MM.1S (cell line): ENCODE measurements at regions not wholly inside any gene's neighbourhood (a gene's known extent, or its start where the extent isn't known, plus 50 kb on each side); places are given as distances from the start of the nearest gene placed in this dataset.

Experiments
- DNase-seq: peaks from one replicate; pipeline ENCODE4 v3.0.0-alpha.2; 2015
- H2AFZ ChIP-seq: fragments of 300-600 bp; sonication (generic); 2 replicates; pipeline ENCODE4 v1.6.0; 2016; ENCODE audit warnings: antibody characterized with exemption, low read length
- H3F3A ChIP-seq: fragments of 300-600 bp; sonication (generic); 2 replicates; pipeline ENCODE4 v1.6.1; 2016; ENCODE audit warnings: mild to moderate bottlenecking, antibody characterized with exemption, low read length, moderate library complexity, mixed read lengths; ENCODE audit not compliant: insufficient read depth
- H3K27ac ChIP-seq: fragments of 300-600 bp; sonication (generic); 2 replicates; pipeline ENCODE4 v1.5.1; 2016; ENCODE audit warnings: mild to moderate bottlenecking, low read length
- H3K27me3 ChIP-seq: fragments of 300-600 bp; sonication (generic); replicated peaks from 2 replicates; pipeline ENCODE4 v1.6.0; 2016; ENCODE audit warnings: low read length; ENCODE audit not compliant: insufficient read depth
- H3K36me3 ChIP-seq: fragments of 300-600 bp; sonication (generic); replicated peaks from 2 replicates; pipeline ENCODE4 v1.6.1; 2016; ENCODE audit warnings: mild to moderate bottlenecking, low read length, mixed read lengths; ENCODE audit not compliant: insufficient read depth
- H3K4me1 ChIP-seq: fragments of 300-600 bp; sonication (generic); 2 replicates; pipeline ENCODE4 v1.6.1; 2016; ENCODE audit warnings: low read length, mixed read lengths
- H3K4me2 ChIP-seq: fragments of 300-600 bp; sonication (generic); 2 replicates; pipeline ENCODE4 v1.6.0; 2016; ENCODE audit warnings: low read depth, low read length
- H3K4me3 ChIP-seq: fragments of 300-600 bp; sonication (generic); 2 replicates; pipeline ENCODE4 v1.5.1; 2016; ENCODE audit warnings: low read length, mixed read lengths
- H3K79me2 ChIP-seq: fragments of 300-600 bp; sonication (generic); 2 replicates; pipeline ENCODE4 v1.6.1; 2016; ENCODE audit warnings: mixed run types, low read length, mixed read lengths
- H3K9ac ChIP-seq: fragments of 300-600 bp; sonication (generic); 2 replicates; pipeline ENCODE4 v1.6.1; 2016; ENCODE audit warnings: low read length, mixed read lengths
- H3K9me2 ChIP-seq: fragments of 300-600 bp; sonication (generic); replicated peaks from 2 replicates; pipeline ENCODE4 v1.6.1; 2016; ENCODE audit warnings: mild to moderate bottlenecking, low read length, mixed read lengths; ENCODE audit not compliant: insufficient read depth
- H3K9me3 ChIP-seq: fragments of 300-600 bp; sonication (generic); replicated peaks from 2 replicates; pipeline ENCODE4 v1.6.1; 2016; ENCODE audit warnings: mild to moderate bottlenecking, low read length, mixed read lengths; ENCODE audit not compliant: insufficient read depth
- H4K20me1 ChIP-seq: fragments of 300-600 bp; sonication (generic); 2 replicates; pipeline ENCODE4 v1.6.1; 2016; ENCODE audit warnings: mild to moderate bottlenecking, low read length, moderate library complexity, mixed read lengths; ENCODE audit not compliant: insufficient read depth
- CTCF ChIP-seq: fragments of 300-600 bp; sonication (generic); IDR thresholded peaks from 2 replicates; pipeline ENCODE4 v1.5.1; 2016; ENCODE audit warnings: antibody characterized with exemption, low read length, mixed read lengths
- EZH2 ChIP-seq: fragments of 300-600 bp; sonication (generic); optimal IDR thresholded peaks from 2 replicates; pipeline ENCODE3; 2017; ENCODE audit warnings: low read depth, mild to moderate bottlenecking, antibody characterized with exemption, low read length, mixed read lengths
- EZH2phosphoT487 ChIP-seq: fragments of 300-600 bp; sonication (generic); IDR thresholded peaks from 2 replicates; pipeline ENCODE4 v1.6.1; 2018; ENCODE audit warnings: antibody characterized with exemption, low read length

- no peak overlapping the region for H3K9ac ChIP-seq
- H3K4me2 ChIP-seq, result no peak overlapping the region
- H3K36me3 ChIP-seq, result no peaks in the 10 kb centered on the region
- H4K20me1 ChIP-seq, result no peaks in the 10 kb centered on the region
- DNase-seq, result no peak
- no peak overlapping the region for H3K27ac ChIP-seq
- no peaks in the 10 kb centered on the region for H3K4me1 ChIP-seq
- H3K9me3 ChIP-seq, result no peaks in the 10 kb centered on the region
- H3K79me2 ChIP-seq, result no peaks in the 10 kb centered on the region
- no peak overlapping the region for H2AFZ ChIP-seq
- no peaks in the 10 kb centered on the region for H3K27me3 ChIP-seq
- no peaks in the 10 kb centered on the region for H3K9me2 ChIP-seq
- TF ChIP-seq EZH2phosphoT487 (no peak), CTCF (peak; percentile 54), EZH2 (no peak)
- no peaks in the 10 kb centered on the region for H3F3A ChIP-seq
- H3K4me3 ChIP-seq, result no peak overlapping the region
Observed at GRCh38 chr2:35343135-35343534, 1012.4 kb upstream of the CRIM1 start.

- Histone ChIP-seq H3K36me3 (no peaks in the 10 kb centered on the region), H2AFZ (no peak overlapping the region), H4K20me1 (no peaks in the 10 kb centered on the region), H3K79me2 (no peaks in the 10 kb centered on the region), H3K9me3 (no peaks in the 10 kb centered on the region), H3K27ac (no peak overlapping the region), H3F3A (no peaks in the 10 kb centered on the region), H3K27me3 (no peaks in the 10 kb centered on the region), H3K4me1 (no peaks in the 10 kb centered on the region), H3K4me2 (no peak overlapping the region), H3K9ac (no peak overlapping the region), H3K9me2 (no peaks in the 10 kb centered on the region), H3K4me3 (no peak overlapping the region)
- no peak for TF ChIP-seq EZH2phosphoT487
- no peak for TF ChIP-seq CTCF
- TF ChIP-seq EZH2, result no peak
- DNase-seq, result no peak
Observed at GRCh38 chr2:35339211-35339610, 1016.4 kb upstream of the CRIM1 start.

- Histone ChIP-seq H3K79me2 (no peaks in the 10 kb centered on the region), H3F3A (no peaks in the 10 kb centered on the region), H3K9me3 (no peaks in the 10 kb centered on the region), H3K4me1 (no peaks in the 10 kb centered on the region), H2AFZ (no peak overlapping the region), H3K36me3 (no peaks in the 10 kb centered on the region), H3K4me3 (no peak overlapping the region), H3K9ac (no peak overlapping the region), H3K9me2 (no peaks in the 10 kb centered on the region), H3K27ac (no peak overlapping the region), H3K4me2 (no peak overlapping the region), H3K27me3 (no peaks in the 10 kb centered on the region), H4K20me1 (no peaks in the 10 kb centered on the region)
- TF ChIP-seq EZH2phosphoT487 (no peak), EZH2 (no peak), CTCF (no peak)
- no peak for DNase-seq
Observed at GRCh38 chr2:35337922-35338321, 1017.7 kb upstream of the CRIM1 start.

- Histone ChIP-seq H3F3A (no peaks in the 10 kb centered on the region), H3K36me3 (no peaks in the 10 kb centered on the region), H3K9me2 (no peaks in the 10 kb centered on the region), H3K27me3 (no peaks in the 10 kb centered on the region), H3K4me2 (no peak overlapping the region), H3K9ac (no peak overlapping the region), H3K4me3 (no peak overlapping the region), H3K27ac (no peak overlapping the region), H2AFZ (no peak overlapping the region), H4K20me1 (no peaks in the 10 kb centered on the region), H3K79me2 (no peaks in the 10 kb centered on the region), H3K9me3 (no peaks in the 10 kb centered on the region), H3K4me1 (no peaks in the 10 kb centered on the region)
- no peak for TF ChIP-seq EZH2
- no peak for DNase-seq
Observed at GRCh38 chr2:35314049-35314448, 1041.5 kb upstream of the CRIM1 start.
